ENCODE measurements at regions not wholly inside any gene's neighbourhood (a gene's known extent, or its start where the extent isn't known, plus 50 kb on each side); places are given as distances from the start of the nearest gene placed in this dataset.

- TF ChIP-seq, protein P1, sequence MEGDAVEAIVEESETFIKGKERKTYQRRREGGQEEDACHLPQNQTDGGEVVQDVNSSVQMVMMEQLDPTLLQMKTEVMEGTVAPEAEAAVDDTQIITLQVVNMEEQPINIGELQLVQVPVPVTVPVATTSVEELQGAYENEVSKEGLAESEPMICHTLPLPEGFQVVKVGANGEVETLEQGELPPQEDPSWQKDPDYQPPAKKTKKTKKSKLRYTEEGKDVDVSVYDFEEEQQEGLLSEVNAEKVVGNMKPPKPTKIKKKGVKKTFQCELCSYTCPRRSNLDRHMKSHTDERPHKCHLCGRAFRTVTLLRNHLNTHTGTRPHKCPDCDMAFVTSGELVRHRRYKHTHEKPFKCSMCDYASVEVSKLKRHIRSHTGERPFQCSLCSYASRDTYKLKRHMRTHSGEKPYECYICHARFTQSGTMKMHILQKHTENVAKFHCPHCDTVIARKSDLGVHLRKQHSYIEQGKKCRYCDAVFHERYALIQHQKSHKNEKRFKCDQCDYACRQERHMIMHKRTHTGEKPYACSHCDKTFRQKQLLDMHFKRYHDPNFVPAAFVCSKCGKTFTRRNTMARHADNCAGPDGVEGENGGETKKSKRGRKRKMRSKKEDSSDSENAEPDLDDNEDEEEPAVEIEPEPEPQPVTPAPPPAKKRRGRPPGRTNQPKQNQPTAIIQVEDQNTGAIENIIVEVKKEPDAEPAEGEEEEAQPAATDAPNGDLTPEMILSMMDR (IDR thresholded peaks at IDR 0.05; ENCODE audit: insufficient read depth, low read length, missing control alignments) = no peak
- no peak overlapping the region for H3K4me3 ChIP-seq (ENCODE audit: low read depth, low read length)
- POLR2A ChIA-PET = interaction anchor here (1.0 kb wide), 1 partner anchor 104 kb away, joined by 3 read pairs; no protein-coding TSS in a partner anchor
- CTCF ChIA-PET = interaction anchor here (1.0 to 1.4 kb wide), 2 partner anchors 10 to 28 kb away, joined by 3 to 6 read pairs; no protein-coding TSS in a partner anchor
- DNase-seq (ENCODE audit: low read depth, low spot score) = no peak
Observed at GRCh38 chr3:73727854-73728253, 103.1 kb upstream of the PDZRN3 start.

DNA sequence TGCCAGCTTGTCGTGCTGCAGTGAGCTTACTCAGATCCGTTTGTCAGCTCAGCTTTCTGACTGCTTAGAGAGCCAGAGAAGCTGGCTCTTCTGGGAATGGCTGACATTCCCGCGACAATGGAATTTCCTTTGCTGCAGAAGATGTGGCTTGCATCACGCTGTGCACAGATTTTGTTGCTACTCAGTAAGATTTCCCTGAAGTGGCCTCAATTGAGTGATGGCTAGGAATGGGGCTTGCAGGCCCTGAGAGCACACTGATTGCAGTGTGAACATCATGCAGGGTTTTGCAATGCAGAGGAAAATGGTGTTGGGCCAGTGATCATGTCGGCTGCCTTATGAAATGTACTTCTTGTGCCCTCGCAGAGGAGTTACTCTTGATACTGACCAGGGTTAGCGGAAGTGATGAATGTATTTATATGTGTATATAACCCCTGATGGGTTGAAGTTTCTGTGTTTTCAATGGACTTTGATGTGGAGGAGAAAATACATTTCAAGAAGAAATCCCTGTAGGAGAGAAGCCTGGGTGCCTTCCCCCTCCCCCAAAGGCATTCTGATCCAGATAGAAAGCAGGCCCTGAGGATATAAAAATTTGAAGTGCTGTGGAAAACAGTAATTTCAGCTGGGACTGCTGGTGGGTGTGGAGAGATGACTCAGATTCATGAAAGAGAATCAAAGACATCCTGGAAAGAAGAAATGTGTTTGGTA, 102.5 kb upstream of the PDZRN3 start:
- peak; percentile 83 for DNase-seq (ENCODE audit: low read depth, low spot score)
- POLR2A ChIA-PET = interaction anchor here (1.0 kb wide), 1 partner anchor 103 kb away, joined by 3 read pairs; no protein-coding TSS in a partner anchor
- TF ChIP-seq, protein P1 (IDR thresholded peaks at IDR 0.05; ENCODE audit: insufficient read depth, low read length, missing control alignments) = no peak
- no peak overlapping the region; the same call in 1 of the 2 replicates for H3K4me3 ChIP-seq (ENCODE audit: low read depth, low read length)
- CTCF ChIA-PET = interaction anchor here (1.0 to 1.9 kb wide), 3 partner anchors 10 to 219 kb away, joined by 3 to 6 read pairs (median 6); no protein-coding TSS in a partner anchor

DNA sequence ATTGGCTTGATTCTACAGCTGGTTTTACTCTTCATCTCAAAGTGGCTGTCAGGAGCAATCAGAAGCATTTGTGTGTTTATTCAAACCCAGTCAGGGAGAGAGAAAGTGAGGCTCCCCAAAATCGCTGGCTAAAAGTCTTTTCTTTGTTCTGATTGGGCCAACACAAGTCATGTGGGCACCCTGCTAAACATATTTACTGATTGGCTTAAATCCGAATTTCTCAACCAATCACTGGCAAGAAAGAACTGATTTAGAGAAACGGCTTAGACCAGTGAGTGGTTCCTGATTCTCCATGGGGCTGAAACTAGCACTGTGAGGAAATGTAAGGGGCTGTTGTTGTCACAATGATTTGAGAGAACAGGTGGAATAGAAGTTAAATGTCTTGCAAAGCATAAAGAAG, 98.9 kb upstream of the PDZRN3 start:
- POLR2A ChIA-PET = no interaction called here

DNA sequence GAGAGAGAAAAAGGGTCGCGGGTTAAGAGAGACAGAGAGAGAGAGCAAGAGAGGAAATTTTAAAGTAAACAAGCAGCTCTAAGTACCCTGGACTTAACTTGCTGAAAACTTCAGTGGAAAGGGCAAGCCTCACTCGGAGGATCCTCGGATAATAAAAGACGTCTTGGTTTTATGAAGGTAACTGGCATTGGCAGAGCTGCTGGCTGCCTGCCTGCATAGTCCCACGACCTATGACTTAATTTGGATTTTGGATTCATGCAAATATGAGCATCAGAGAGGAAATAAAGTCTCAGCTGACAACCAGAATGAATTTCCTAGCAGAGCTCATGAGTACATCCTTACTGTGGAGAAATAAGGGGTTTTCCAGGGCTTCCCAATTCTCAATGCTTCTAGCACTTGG, 95.1 kb upstream of the PDZRN3 start:
- TF ChIP-seq, protein P1 (IDR thresholded peaks at IDR 0.05; ENCODE audit: insufficient read depth, low read length, missing control alignments) = no peak
- ChIA-PET POLR2A (no interaction called here), CTCF (interaction anchor here (1.1 kb wide), 1 partner anchor 11 kb away, joined by 3 read pairs; no protein-coding TSS in a partner anchor)
- no peak overlapping the region for H3K4me3 ChIP-seq (ENCODE audit: low read depth, low read length)
- DNase-seq (ENCODE audit: low read depth, low spot score) = peak; percentile 37

More for the DNA sequence above, 98.9 kb upstream of the PDZRN3 start:
- TF ChIP-seq, protein P1 (IDR thresholded peaks at IDR 0.05; ENCODE audit: insufficient read depth, low read length, missing control alignments) = no peak
- no peak for DNase-seq (ENCODE audit: low read depth, low spot score)
- CTCF ChIA-PET = interaction anchor here (1.5 kb wide), 1 partner anchor 215 kb away, joined by 4 read pairs; no protein-coding TSS in a partner anchor
- no peak overlapping the region for H3K4me3 ChIP-seq (ENCODE audit: low read depth, low read length)

- TF ChIP-seq, protein P1 (IDR thresholded peaks at IDR 0.05; ENCODE audit: insufficient read depth, low read length, missing control alignments) = no peak
- POLR2A ChIA-PET = no interaction called here
- no peak for DNase-seq (ENCODE audit: low read depth, low spot score)
- CTCF ChIA-PET = interaction anchor here (1.1 kb wide), 1 partner anchor 10 kb away, joined by 3 read pairs; no protein-coding TSS in a partner anchor
- no peak overlapping the region for H3K4me3 ChIP-seq (ENCODE audit: low read depth, low read length)
Observed at GRCh38 chr3:73719413-73719851, 94.7 kb upstream of the PDZRN3 start.
